CD14-positive monocyte (primary cell): ENCODE measurements at regions not wholly inside any gene's neighbourhood (a gene's known extent, or its start where the extent isn't known, plus 50 kb on each side); places are given as distances from the start of the nearest gene placed in this dataset.

Experiments used
- DNase-seq, 3 donors: peaks; one replicate each; pipeline ENCODE4 v3.0.0-alpha.2; 2011 to 2022
- H2AFZ ChIP-seq: 2 replicates; pipeline ENCODE4 v1.6.0; 2012; ENCODE audit warnings: mild to moderate bottlenecking, low read depth, low read length, inconsistent platforms; ENCODE audit not compliant: insufficient read depth, poor library complexity, severe bottlenecking
- H3K27ac ChIP-seq, 2 donors: 1 replicate in 1 of 2; 2 replicates in 1 of 2; pipeline ENCODE4 v1.5.1; 2012 to 2013; ENCODE audit warnings: low read length in 2 of 2, control low read depth in 1 of 2, inconsistent platforms in 1 of 2, low read depth in 1 of 2, mild to moderate bottlenecking in 1 of 2
- H3K27me3 ChIP-seq, 2 donors: one replicate each; pipeline versions ENCODE4 v1.6.0 to v1.6.1; 2011 to 2013; ENCODE audit warnings: low read length in 2 of 2; ENCODE audit not compliant: control insufficient read depth in 2 of 2, insufficient read depth in 2 of 2
- H3K36me3 ChIP-seq, 2 donors: replicated peaks in 1 of 2; 1 replicate in 1 of 2; 2 replicates in 1 of 2; pipeline versions ENCODE4 v1.5.1 to v1.6.1; 2012 to 2013; ENCODE audit warnings: low read length in 2 of 2, control low read depth in 1 of 2, inconsistent platforms in 1 of 2, mild to moderate bottlenecking in 1 of 2; ENCODE audit not compliant: insufficient read depth in 2 of 2, control insufficient read depth in 1 of 2
- H3K4me1 ChIP-seq, 2 donors: 1 replicate in 1 of 2; 2 replicates in 1 of 2; pipeline versions ENCODE4 v1.5.1 to v1.6.1; 2012 to 2013; ENCODE audit warnings: low read length in 2 of 2, control low read depth in 1 of 2, inconsistent platforms in 1 of 2, mild to moderate bottlenecking in 1 of 2, moderate library complexity in 1 of 2; ENCODE audit not compliant: insufficient read depth in 2 of 2, control insufficient read depth in 1 of 2
- H3K4me2 ChIP-seq: replicated peaks from 2 replicates; pipeline ENCODE3; 2012; ENCODE audit warnings: low read length, moderate library complexity, mild to moderate bottlenecking; ENCODE audit not compliant: poor library complexity, severe bottlenecking; ENCODE audit errors: extremely low read depth
- H3K4me3 ChIP-seq, 3 experiments: fragments of 200-600 bp in 1 of 3; sonication (generic) in 1 of 3; replicated peaks in 1 of 3; 1 replicate in 2 of 3; 2 replicates in 1 of 3; pipeline ENCODE4 v1.5.1; 2011 to 2013; ENCODE audit warnings: low read length in 3 of 3, mild to moderate bottlenecking in 3 of 3, control low read depth in 2 of 3, low read depth in 2 of 3, inconsistent platforms in 1 of 3, moderate library complexity in 1 of 3
- H3K79me2 ChIP-seq: 2 replicates; pipeline ENCODE4 v1.6.0; 2012; ENCODE audit warnings: mild to moderate bottlenecking, control low read depth, inconsistent platforms, low read length, moderate library complexity; ENCODE audit not compliant: insufficient read depth
- H3K9ac ChIP-seq: 2 replicates; pipeline ENCODE4 v1.6.0; 2017; ENCODE audit warnings: low read length, mild to moderate bottlenecking; ENCODE audit not compliant: insufficient read depth, poor library complexity, severe bottlenecking
- H3K9me3 ChIP-seq, 2 donors: replicated peaks in 1 of 2; 1 replicate in 1 of 2; 2 replicates in 1 of 2; pipeline versions ENCODE4 v1.5.1 to v1.6.1; 2012 to 2013; ENCODE audit warnings: low read length in 2 of 2, control low read depth in 1 of 2; ENCODE audit not compliant: control insufficient read depth in 1 of 2, insufficient read depth in 1 of 2
- H4K20me1 ChIP-seq: 2 replicates; pipeline ENCODE4 v1.6.0; 2012; ENCODE audit warnings: mild to moderate bottlenecking, low read length, control low read depth, moderate library complexity; ENCODE audit not compliant: insufficient read depth
- H3K27ac Mint-ChIP-seq, 7 donors: one replicate each; pipeline ENCODE4 v1.8.0; 2020; ENCODE audit warnings: mild to moderate bottlenecking in 7 of 7, mixed read lengths in 7 of 7, moderate library complexity in 6 of 7, inconsistent platforms in 2 of 7
- H3K27me3 Mint-ChIP-seq, 3 donors: one replicate each; pipeline ENCODE4 v1.8.0; 2021 to 2022; ENCODE audit warnings: low read depth in 3 of 3, mild to moderate bottlenecking in 3 of 3, mixed read lengths in 3 of 3, moderate library complexity in 3 of 3, inconsistent platforms in 1 of 3
- H3K36me3 Mint-ChIP-seq, 2 donors: one replicate each; pipeline ENCODE4 v1.8.0; 2020; ENCODE audit warnings: mixed read lengths in 2 of 2, inconsistent platforms in 1 of 2, mild to moderate bottlenecking in 1 of 2
- H3K4me1 Mint-ChIP-seq: one replicate; pipeline ENCODE4 v1.8.0; 2020; ENCODE audit warnings: mild to moderate bottlenecking, mixed read lengths
- H3K4me3 Mint-ChIP-seq, 2 donors: one replicate each; pipeline ENCODE4 v1.8.0; 2020; ENCODE audit warnings: mild to moderate bottlenecking in 2 of 2, mixed read lengths in 2 of 2, moderate library complexity in 1 of 2
- H3K9me3 Mint-ChIP-seq, 7 donors: one replicate each; pipeline ENCODE4 v1.8.0; 2020 to 2022; ENCODE audit warnings: mixed read lengths in 7 of 7, mild to moderate bottlenecking in 6 of 7, moderate library complexity in 6 of 7, inconsistent platforms in 2 of 7
- CTCF ChIP-seq: fragments of 200-600 bp; IDR thresholded peaks from one replicate; pipeline ENCODE4 v1.8.0; 2022; ENCODE audit warnings: antibody characterized with exemption, mild to moderate bottlenecking
- WGBS: methylation state at CpG from one replicate; pipeline ENCODE4 v1.1.5; 2013; ENCODE audit warnings: missing lambda C conversion rate; ENCODE audit not compliant: insufficient coverage; 5-methylcytosine and 5-hydroxymethylcytosine counted together
- intact Hi-C, 2 donors: fragments of 100-400 bp; cut with micrococcal nuclease; formaldehyde crosslinking; loops; one replicate each; pipeline versions ENCODE4 v1.15.0 to v1.15.1; 2023

- no peak for DNase-seq
- WGBS = 89% methylated on average over 2 of the region's 4 CpGs
- H3K9me3 ChIP-seq = no peaks in the 10 kb centered on the region
- Mint-ChIP-seq H3K27ac (peak overlapping the region in 2 of 7 donors; percentile 12 to 35), H3K4me1 (peaks cover 84% of the 10 kb centered on the region), H3K27me3 (peaks cover 0 to 2% (median 0%) of the 10 kb centered on the region in 3 donors), H3K9me3 (peaks cover 0 to 7% (median 4%) of the 10 kb centered on the region in 7 donors), H3K4me3 (no peak overlapping the region), H3K36me3 (peaks cover 4 to 5% of the 10 kb centered on the region in 2 donors)
- H4K20me1 ChIP-seq = no peaks in the 10 kb centered on the region
- H3K79me2 ChIP-seq = no peaks in the 10 kb centered on the region
- H3K4me1 ChIP-seq = peaks cover 73 to 77% of the 10 kb centered on the region in 2 donors
- no peak overlapping the region for H3K27ac ChIP-seq
- intact Hi-C loops = loop anchor here (5.0 to 10.0 kb wide), 3 partner anchors 64 to 88 kb away; no protein-coding TSS in a partner anchor
- H3K4me2 ChIP-seq = no peak overlapping the region
- no peak for TF ChIP-seq CTCF
- H3K36me3 ChIP-seq = no peaks in the 10 kb centered on the region
- H3K27me3 ChIP-seq = no peaks in the 10 kb centered on the region
- H3K4me3 ChIP-seq = no peak overlapping the region
- no peak overlapping the region for H3K9ac ChIP-seq
- no peak overlapping the region for H2AFZ ChIP-seq
Observed at GRCh38 chr9:124198948-124199347, 58.8 kb upstream of the NEK6 start.

GRCh38 chr9:124199474-124199873 lies 58.3 kb upstream of the NEK6 start:
- Histone ChIP-seq H3K9ac (no peak overlapping the region), H4K20me1 (no peaks in the 10 kb centered on the region), H3K36me3 (no peaks in the 10 kb centered on the region), H3K27me3 (no peaks in the 10 kb centered on the region), H3K27ac (no peak overlapping the region), H3K4me2 (no peak overlapping the region), H3K79me2 (no peaks in the 10 kb centered on the region), H3K4me3 (no peak overlapping the region), H3K9me3 (no peaks in the 10 kb centered on the region), H2AFZ (no peak overlapping the region), H3K4me1 (peaks cover 78 to 82% of the 10 kb centered on the region in 2 donors)
- 100% methylated on average over 2 of the region's 3 CpGs for WGBS
- no peak for DNase-seq
- Mint-ChIP-seq H3K4me1 (peaks cover 90% of the 10 kb centered on the region), H3K4me3 (no peak overlapping the region), H3K27me3 (peaks cover 0 to 2% (median 0%) of the 10 kb centered on the region in 3 donors), H3K27ac (peak overlapping the region in 4 of 7 donors; percentile 8 to 35 (median 24)), H3K36me3 (peaks cover 4 to 5% of the 10 kb centered on the region in 2 donors), H3K9me3 (peaks cover 0 to 7% (median 4%) of the 10 kb centered on the region in 7 donors)
- intact Hi-C loops = loop anchor here (5.0 to 10.0 kb wide), 3 partner anchors 65 to 88 kb away; no protein-coding TSS in a partner anchor
- TF ChIP-seq CTCF = no peak
